GM23338 (cell line): ENCODE measurements at regions not wholly inside any gene's neighbourhood (a gene's known extent, or its start where the extent isn't known, plus 50 kb on each side); places are given as distances from the start of the nearest gene placed in this dataset.
"Not testable (repeated sequence)": the region's sequence is repeated elsewhere in the genome, so short reads cannot be mapped to it uniquely, and the experiment has no call there.

ENCODE experiments used
- ATAC-seq: fragments of 200-7000 bp; cut with Tn5 transposase; 3 replicates; pipeline ENCODE4 v1.9.1; 2020
- DNase-seq: peaks from one replicate; pipeline ENCODE4 v3.0.0-alpha.2; 2015; ENCODE audit warnings: low spot score
- H2AFZ ChIP-seq: fragments of 200-600 bp; sonication (generic); 2 replicates; pipeline ENCODE4 v1.8.0; 2016; ENCODE audit warnings: antibody characterized with exemption, mild to moderate bottlenecking, moderate library complexity
- H3F3A ChIP-seq: fragments of 200-600 bp; sonication (generic); replicated peaks from 2 replicates; pipeline ENCODE4 v1.8.0; 2017; ENCODE audit warnings: antibody characterized with exemption, mixed run types, low read depth
- H3K27ac ChIP-seq: fragments of 200-600 bp; sonication (generic); 2 replicates; pipeline ENCODE4 v1.6.1; 2016; ENCODE audit warnings: low read depth
- H3K27me3 ChIP-seq: fragments of 200-600 bp; sonication (generic); 2 replicates; pipeline ENCODE4 v1.8.0; 2016; ENCODE audit warnings: mild to moderate bottlenecking, mixed run types, moderate library complexity; ENCODE audit not compliant: insufficient read depth
- H3K36me3 ChIP-seq: fragments of 200-600 bp; sonication (generic); 2 replicates; pipeline ENCODE4 v1.8.0; 2016; ENCODE audit warnings: mild to moderate bottlenecking; ENCODE audit not compliant: insufficient read depth
- H3K4me1 ChIP-seq: fragments of 200-600 bp; sonication (generic); 2 replicates; pipeline ENCODE4 v1.8.0; 2016; ENCODE audit warnings: mild to moderate bottlenecking, moderate library complexity; ENCODE audit not compliant: insufficient read depth
- H3K4me2 ChIP-seq: fragments of 200-600 bp; sonication (generic); 2 replicates; pipeline ENCODE4 v1.7.1; 2017; ENCODE audit warnings: mixed run types
- H3K4me3 ChIP-seq: fragments of 200-600 bp; sonication (generic); 2 replicates; pipeline ENCODE4 v1.6.1; 2016; ENCODE audit warnings: mixed run types
- H3K79me2 ChIP-seq: fragments of 200-600 bp; sonication (generic); replicated peaks from 2 replicates; pipeline ENCODE4 v1.8.0; 2017; ENCODE audit warnings: mild to moderate bottlenecking; ENCODE audit not compliant: insufficient read depth
- H3K9me2 ChIP-seq: fragments of 200-600 bp; sonication (generic); 2 replicates; pipeline ENCODE4 v1.8.0; 2017; ENCODE audit not compliant: insufficient read depth
- H4K20me1 ChIP-seq: fragments of 200-600 bp; sonication (generic); replicated peaks from 2 replicates; pipeline ENCODE4 v1.8.0; 2017; ENCODE audit warnings: mild to moderate bottlenecking; ENCODE audit not compliant: insufficient read depth
- H3K27ac Mint-ChIP-seq: 2 replicates; pipeline ENCODE4 v1.8.0; 2020; ENCODE audit warnings: inconsistent platforms, mild to moderate bottlenecking, moderate library complexity, mixed read lengths
- H3K27me3 Mint-ChIP-seq: 3 replicates; pipeline ENCODE4 v1.8.0; 2022; ENCODE audit warnings: low read depth, mild to moderate bottlenecking, moderate library complexity, mixed read lengths, inconsistent platforms; ENCODE audit not compliant: insufficient read depth, poor library complexity
- H3K36me3 Mint-ChIP-seq: 3 replicates; pipeline ENCODE4 v1.8.0; 2021; ENCODE audit warnings: low read depth, mild to moderate bottlenecking, inconsistent platforms, moderate library complexity, mixed read lengths
- H3K4me1 Mint-ChIP-seq: 3 replicates; pipeline ENCODE4 v1.8.0; 2020; ENCODE audit warnings: mild to moderate bottlenecking, inconsistent platforms, mixed read lengths
- H3K4me3 Mint-ChIP-seq: 3 replicates; pipeline ENCODE4 v1.8.0; 2021; ENCODE audit warnings: moderate library complexity, mild to moderate bottlenecking, inconsistent platforms, mixed read lengths
- H3K9me3 Mint-ChIP-seq: 3 replicates; pipeline ENCODE4 v1.8.0; 2020; ENCODE audit warnings: moderate library complexity, mild to moderate bottlenecking, inconsistent platforms, mixed read lengths
- CTCF ChIP-seq, 2 experiments: fragments of 200-600 bp in 1 of 2; sonication (generic) in 1 of 2; conservative IDR thresholded peaks; 2 replicates each; pipeline versions ENCODE4 v1.5.1 to v1.6.1; 2016 to 2017; ENCODE audit warnings: antibody characterized with exemption in 2 of 2, low read depth in 2 of 2, mild to moderate bottlenecking in 2 of 2, moderate library complexity in 1 of 2
- POLR2AphosphoS5 ChIP-seq: IDR thresholded peaks from 2 replicates; pipeline ENCODE4 v1.6.1; 2016; ENCODE audit warnings: antibody characterized with exemption, low read depth
- ZNF114 ChIP-seq: fragments of 250-450 bp; sonication (Bioruptor Pico); IDR thresholded peaks from 2 replicates; pipeline ENCODE4 v1.5.0; 2020; ENCODE audit warnings: mild to moderate bottlenecking, moderate library complexity
- ZNF331 ChIP-seq: fragments of 250-450 bp; sonication (Bioruptor Pico); IDR thresholded peaks from 2 replicates; pipeline ENCODE4 v1.5.0; 2020; ENCODE audit warnings: low read depth, mild to moderate bottlenecking, moderate library complexity
- TF ChIP-seq, protein P1 (sequence below): fragments of 250-450 bp; sonication (Bioruptor Pico); IDR thresholded peaks from 2 replicates; pipeline ENCODE4 v1.5.0; 2020; ENCODE audit warnings: mild to moderate bottlenecking, moderate library complexity

GRCh38 chr20:52039790-52040189 is 151.8 kb downstream of the ZFP64 start:
- Histone ChIP-seq H3K4me1 (0 out of 2 replicates have a peak, but pooled peaks cover 4% of the 10 kb centered on the region), H3K9me2 (no peaks in the 10 kb centered on the region), H3K27ac (no peak overlapping the region), H3K27me3 (no peaks in the 10 kb centered on the region), H3K4me2 (no peak overlapping the region), H4K20me1 (no peaks in the 10 kb centered on the region), H3F3A (no peaks in the 10 kb centered on the region), H3K4me3 (no peak overlapping the region), H2AFZ (no peak overlapping the region), H3K79me2 (no peaks in the 10 kb centered on the region), H3K36me3 (no peaks in the 10 kb centered on the region)
- TF ChIP-seq, protein P1, sequence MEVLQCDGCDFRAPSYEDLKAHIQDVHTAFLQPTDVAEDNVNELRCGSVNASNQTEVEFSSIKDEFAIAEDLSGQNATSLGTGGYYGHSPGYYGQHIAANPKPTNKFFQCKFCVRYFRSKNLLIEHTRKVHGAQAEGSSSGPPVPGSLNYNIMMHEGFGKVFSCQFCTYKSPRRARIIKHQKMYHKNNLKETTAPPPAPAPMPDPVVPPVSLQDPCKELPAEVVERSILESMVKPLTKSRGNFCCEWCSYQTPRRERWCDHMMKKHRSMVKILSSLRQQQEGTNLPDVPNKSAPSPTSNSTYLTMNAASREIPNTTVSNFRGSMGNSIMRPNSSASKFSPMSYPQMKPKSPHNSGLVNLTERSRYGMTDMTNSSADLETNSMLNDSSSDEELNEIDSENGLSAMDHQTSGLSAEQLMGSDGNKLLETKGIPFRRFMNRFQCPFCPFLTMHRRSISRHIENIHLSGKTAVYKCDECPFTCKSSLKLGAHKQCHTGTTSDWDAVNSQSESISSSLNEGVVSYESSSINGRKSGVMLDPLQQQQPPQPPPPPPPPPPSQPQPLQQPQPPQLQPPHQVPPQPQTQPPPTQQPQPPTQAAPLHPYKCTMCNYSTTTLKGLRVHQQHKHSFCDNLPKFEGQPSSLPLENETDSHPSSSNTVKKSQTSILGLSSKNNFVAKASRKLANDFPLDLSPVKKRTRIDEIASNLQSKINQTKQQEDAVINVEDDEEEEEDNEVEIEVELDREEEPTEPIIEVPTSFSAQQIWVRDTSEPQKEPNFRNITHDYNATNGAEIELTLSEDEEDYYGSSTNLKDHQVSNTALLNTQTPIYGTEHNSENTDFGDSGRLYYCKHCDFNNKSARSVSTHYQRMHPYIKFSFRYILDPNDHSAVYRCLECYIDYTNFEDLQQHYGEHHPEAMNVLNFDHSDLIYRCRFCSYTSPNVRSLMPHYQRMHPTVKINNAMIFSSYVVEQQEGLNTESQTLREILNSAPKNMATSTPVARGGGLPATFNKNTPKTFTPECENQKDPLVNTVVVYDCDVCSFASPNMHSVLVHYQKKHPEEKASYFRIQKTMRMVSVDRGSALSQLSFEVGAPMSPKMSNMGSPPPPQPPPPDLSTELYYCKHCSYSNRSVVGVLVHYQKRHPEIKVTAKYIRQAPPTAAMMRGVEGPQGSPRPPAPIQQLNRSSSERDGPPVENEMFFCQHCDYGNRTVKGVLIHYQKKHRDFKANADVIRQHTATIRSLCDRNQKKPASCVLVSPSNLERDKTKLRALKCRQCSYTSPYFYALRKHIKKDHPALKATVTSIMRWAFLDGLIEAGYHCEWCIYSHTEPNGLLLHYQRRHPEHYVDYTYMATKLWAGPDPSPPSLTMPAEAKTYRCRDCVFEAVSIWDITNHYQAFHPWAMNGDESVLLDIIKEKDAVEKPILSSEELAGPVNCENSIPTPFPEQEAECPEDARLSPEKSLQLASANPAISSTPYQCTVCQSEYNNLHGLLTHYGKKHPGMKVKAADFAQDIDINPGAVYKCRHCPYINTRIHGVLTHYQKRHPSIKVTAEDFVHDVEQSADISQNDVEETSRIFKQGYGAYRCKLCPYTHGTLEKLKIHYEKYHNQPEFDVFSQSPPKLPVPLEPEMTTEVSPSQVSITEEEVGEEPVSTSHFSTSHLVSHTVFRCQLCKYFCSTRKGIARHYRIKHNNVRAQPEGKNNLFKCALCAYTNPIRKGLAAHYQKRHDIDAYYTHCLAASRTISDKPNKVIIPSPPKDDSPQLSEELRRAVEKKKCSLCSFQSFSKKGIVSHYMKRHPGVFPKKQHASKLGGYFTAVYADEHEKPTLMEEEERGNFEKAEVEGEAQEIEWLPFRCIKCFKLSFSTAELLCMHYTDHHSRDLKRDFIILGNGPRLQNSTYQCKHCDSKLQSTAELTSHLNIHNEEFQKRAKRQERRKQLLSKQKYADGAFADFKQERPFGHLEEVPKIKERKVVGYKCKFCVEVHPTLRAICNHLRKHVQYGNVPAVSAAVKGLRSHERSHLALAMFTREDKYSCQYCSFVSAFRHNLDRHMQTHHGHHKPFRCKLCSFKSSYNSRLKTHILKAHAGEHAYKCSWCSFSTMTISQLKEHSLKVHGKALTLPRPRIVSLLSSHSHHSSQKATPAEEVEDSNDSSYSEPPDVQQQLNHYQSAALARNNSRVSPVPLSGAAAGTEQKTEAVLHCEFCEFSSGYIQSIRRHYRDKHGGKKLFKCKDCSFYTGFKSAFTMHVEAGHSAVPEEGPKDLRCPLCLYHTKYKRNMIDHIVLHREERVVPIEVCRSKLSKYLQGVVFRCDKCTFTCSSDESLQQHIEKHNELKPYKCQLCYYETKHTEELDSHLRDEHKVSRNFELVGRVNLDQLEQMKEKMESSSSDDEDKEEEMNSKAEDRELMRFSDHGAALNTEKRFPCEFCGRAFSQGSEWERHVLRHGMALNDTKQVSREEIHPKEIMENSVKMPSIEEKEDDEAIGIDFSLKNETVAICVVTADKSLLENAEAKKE = no peak
- no peak for TF ChIP-seq ZNF114 (CRISPR knock-in tag)
- no peak for TF ChIP-seq CTCF (conservative IDR thresholded peaks at IDR 0.05; ENCODE audit: low read depth in 2 of 2)
- TF ChIP-seq ZNF331 (CRISPR knock-in tag) = no peak
- TF ChIP-seq POLR2AphosphoS5 = no peak
- peaks cover 6% of the 10 kb centered on the region; the same call in 1 of the 3 replicates for H3K4me1 Mint-ChIP-seq
- H3K27me3 Mint-ChIP-seq = no peaks in the 10 kb centered on the region
- no peak overlapping the region for H3K4me3 Mint-ChIP-seq
- no peak for DNase-seq
- no peak for ATAC-seq
- no peak overlapping the region for H3K27ac Mint-ChIP-seq
- H3K36me3 Mint-ChIP-seq = no peaks in the 10 kb centered on the region
- no peaks in the 10 kb centered on the region for H3K9me3 Mint-ChIP-seq

GRCh38 chr20:52038632-52039031 is 152.9 kb downstream of the ZFP64 start:
- H3K9me3 Mint-ChIP-seq, H3K27ac Mint-ChIP-seq, H3K4me3 ChIP-seq, H3K4me1 ChIP-seq, H3K4me2 ChIP-seq, H3K27me3 ChIP-seq, H3K4me1 Mint-ChIP-seq, H3K27ac ChIP-seq, ATAC-seq, H4K20me1 ChIP-seq, H3K36me3 Mint-ChIP-seq, H3K36me3 ChIP-seq, H3K9me2 ChIP-seq, DNase-seq, H3K4me3 Mint-ChIP-seq, H3F3A ChIP-seq, H3K79me2 ChIP-seq, H3K27me3 Mint-ChIP-seq, H2AFZ ChIP-seq: not testable (repeated sequence)
